OCI-LY7 (cell line): ENCODE measurements at regions not wholly inside any gene's neighbourhood (a gene's known extent, or its start where the extent isn't known, plus 50 kb on each side); places are given as distances from the start of the nearest gene placed in this dataset.

Experiments used
- CTCF ChIP-seq: fragments of 200-600 bp; sonication (generic); conservative IDR thresholded peaks from 2 replicates; pipeline ENCODE4 v1.5.1; 2014; ENCODE audit warnings: mild to moderate bottlenecking, antibody characterized with exemption, low read length, moderate library complexity, mixed read lengths
- EZH2phosphoT487 ChIP-seq: fragments of 200-600 bp; sonication (generic); IDR thresholded peaks from 2 replicates; pipeline ENCODE4 v1.6.1; 2018; ENCODE audit warnings: low read depth, borderline replicate concordance, mild to moderate bottlenecking, mixed run types, antibody characterized with exemption, low read length, moderate library complexity, mixed read lengths

GRCh38 chr1:115539736-115540135, 102.0 kb upstream of the VANGL1 start:
- TF ChIP-seq CTCF: no peak
- no peak for TF ChIP-seq EZH2phosphoT487
